Colonic mucosa (tissue), 4 donors: ENCODE measurements at regions not wholly inside any gene's neighbourhood (a gene's known extent, or its start where the extent isn't known, plus 50 kb on each side); places are given as distances from the start of the nearest gene placed in this dataset.

Experiments used
- DNase-seq: peaks from one replicate; pipeline ENCODE4 v3.0.0-alpha.2; 2020
- H3K27ac ChIP-seq: fragments of 200-600 bp; one replicate; pipeline ENCODE4 v1.8.0; 2021
- H3K27me3 ChIP-seq: fragments of 200-600 bp; one replicate; pipeline ENCODE4 v1.8.0; 2021
- H3K36me3 ChIP-seq: fragments of 200-600 bp; one replicate; pipeline ENCODE4 v1.8.0; 2021
- H3K4me1 ChIP-seq: fragments of 200-600 bp; one replicate; pipeline ENCODE4 v1.8.0; 2021; ENCODE audit warnings: mild to moderate bottlenecking
- H3K4me3 ChIP-seq: fragments of 200-600 bp; one replicate; pipeline ENCODE4 v1.8.0; 2021
- H3K9ac ChIP-seq, 2 donors: one replicate each; pipeline ENCODE4 v1.7.0; 2013; ENCODE audit warnings: control low read depth in 2 of 2, low read depth in 2 of 2, low read length in 2 of 2
- H3K9me3 ChIP-seq: fragments of 200-600 bp; one replicate; pipeline ENCODE4 v1.8.0; 2021
- intact Hi-C: fragments of 100-400 bp; cut with DNase I; formaldehyde crosslinking; loops from one replicate; pipeline ENCODE4 v1.14.1; 2022
- TF ChIP-seq, protein P1 (sequence below): fragments of 200-600 bp; IDR thresholded peaks from one replicate; pipeline ENCODE4 v1.8.0; 2022; ENCODE audit warnings: antibody characterized with exemption, mild to moderate bottlenecking
- donor health status: healthy.
- donor health status: DM: no; HTN: no; CAD: no.
- donor health status: DM: no; HTN: no; CAD: no.

DNA sequence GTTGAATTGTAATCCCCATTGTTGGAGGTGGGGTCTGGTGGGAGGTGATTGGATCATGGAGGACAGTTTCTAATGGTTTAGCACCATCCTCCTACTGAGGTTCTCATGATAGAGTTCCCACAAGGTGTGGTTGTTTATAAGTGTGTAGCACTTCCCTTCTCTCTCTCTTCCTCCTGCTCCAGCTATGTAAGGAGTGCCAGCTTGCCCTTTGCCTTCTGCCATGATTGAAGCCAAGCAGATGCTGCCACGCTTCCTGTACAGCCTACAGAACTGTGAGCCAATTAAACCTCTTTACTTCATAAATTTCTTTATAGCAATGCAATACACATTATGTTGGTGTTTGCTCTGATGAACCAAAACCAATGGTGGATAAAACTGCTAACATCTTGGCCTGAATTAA lies 238.2 kb downstream of the EFNB2 start:
- Histone ChIP-seq H3K4me1 (no peaks in the 10 kb centered on the region), H3K27ac (no peak overlapping the region), H3K36me3 (no peaks in the 10 kb centered on the region), H3K27me3 (no peaks in the 10 kb centered on the region), H3K4me3 (no peak overlapping the region), H3K9ac (no peak overlapping the region), H3K9me3 (no peaks in the 10 kb centered on the region)
- DNase-seq = peak; percentile 46
- TF ChIP-seq, protein P1, sequence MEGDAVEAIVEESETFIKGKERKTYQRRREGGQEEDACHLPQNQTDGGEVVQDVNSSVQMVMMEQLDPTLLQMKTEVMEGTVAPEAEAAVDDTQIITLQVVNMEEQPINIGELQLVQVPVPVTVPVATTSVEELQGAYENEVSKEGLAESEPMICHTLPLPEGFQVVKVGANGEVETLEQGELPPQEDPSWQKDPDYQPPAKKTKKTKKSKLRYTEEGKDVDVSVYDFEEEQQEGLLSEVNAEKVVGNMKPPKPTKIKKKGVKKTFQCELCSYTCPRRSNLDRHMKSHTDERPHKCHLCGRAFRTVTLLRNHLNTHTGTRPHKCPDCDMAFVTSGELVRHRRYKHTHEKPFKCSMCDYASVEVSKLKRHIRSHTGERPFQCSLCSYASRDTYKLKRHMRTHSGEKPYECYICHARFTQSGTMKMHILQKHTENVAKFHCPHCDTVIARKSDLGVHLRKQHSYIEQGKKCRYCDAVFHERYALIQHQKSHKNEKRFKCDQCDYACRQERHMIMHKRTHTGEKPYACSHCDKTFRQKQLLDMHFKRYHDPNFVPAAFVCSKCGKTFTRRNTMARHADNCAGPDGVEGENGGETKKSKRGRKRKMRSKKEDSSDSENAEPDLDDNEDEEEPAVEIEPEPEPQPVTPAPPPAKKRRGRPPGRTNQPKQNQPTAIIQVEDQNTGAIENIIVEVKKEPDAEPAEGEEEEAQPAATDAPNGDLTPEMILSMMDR = no peak
- intact Hi-C loops = no loop called here

DNA sequence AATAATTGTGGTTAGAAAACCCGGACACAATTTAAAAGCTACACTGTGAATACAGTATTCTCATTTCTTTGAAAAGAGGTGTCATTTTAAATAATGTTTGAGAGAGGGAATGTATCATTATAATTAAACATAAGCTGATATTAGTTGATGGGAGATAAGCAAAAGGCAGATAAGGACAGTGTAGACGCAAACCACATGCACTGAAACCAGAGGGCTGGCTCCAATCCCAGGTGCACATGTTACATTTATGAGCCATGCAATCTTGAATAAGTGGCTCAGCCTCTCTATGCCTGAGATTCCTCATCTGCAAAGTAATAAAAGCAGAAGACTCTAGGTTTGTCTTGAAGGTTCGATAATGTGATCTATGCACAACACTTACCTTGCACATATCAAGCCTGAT lies 238.7 kb downstream of the EFNB2 start:
- no peak for DNase-seq
- TF ChIP-seq, protein P1 = no peak
- Histone ChIP-seq H3K9me3 (no peaks in the 10 kb centered on the region), H3K4me1 (no peaks in the 10 kb centered on the region), H3K9ac (no peak overlapping the region), H3K27ac (no peak overlapping the region), H3K27me3 (no peaks in the 10 kb centered on the region), H3K36me3 (no peaks in the 10 kb centered on the region), H3K4me3 (no peak overlapping the region)
- intact Hi-C loops = no loop called here

DNA sequence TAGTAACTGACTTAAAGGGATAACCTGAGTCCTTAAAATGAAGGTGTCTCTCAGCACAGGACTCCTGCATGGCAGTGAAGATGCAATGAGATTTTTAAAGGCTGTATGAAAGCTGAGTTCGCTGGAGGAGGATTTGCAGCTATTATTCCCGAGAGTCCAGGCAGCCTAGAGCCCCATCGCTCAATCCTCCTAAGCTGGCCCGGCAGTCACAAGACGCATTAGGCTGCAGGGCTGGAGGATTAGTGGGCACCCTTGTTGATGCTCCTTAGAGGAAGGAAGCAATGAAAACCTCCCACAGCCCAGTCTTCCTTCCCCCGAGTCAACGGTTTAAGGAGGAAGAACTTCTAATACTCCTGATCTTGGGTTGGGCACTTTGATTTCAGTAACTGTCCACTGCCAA lies 239.5 kb downstream of the EFNB2 start:
- Histone ChIP-seq H3K9ac (no peak overlapping the region), H3K4me1 (no peaks in the 10 kb centered on the region), H3K27ac (no peak overlapping the region), H3K4me3 (no peak overlapping the region), H3K36me3 (no peaks in the 10 kb centered on the region), H3K27me3 (no peaks in the 10 kb centered on the region), H3K9me3 (no peaks in the 10 kb centered on the region)
- intact Hi-C loops = no loop called here
- DNase-seq = no peak
- TF ChIP-seq, protein P1 = no peak

DNA sequence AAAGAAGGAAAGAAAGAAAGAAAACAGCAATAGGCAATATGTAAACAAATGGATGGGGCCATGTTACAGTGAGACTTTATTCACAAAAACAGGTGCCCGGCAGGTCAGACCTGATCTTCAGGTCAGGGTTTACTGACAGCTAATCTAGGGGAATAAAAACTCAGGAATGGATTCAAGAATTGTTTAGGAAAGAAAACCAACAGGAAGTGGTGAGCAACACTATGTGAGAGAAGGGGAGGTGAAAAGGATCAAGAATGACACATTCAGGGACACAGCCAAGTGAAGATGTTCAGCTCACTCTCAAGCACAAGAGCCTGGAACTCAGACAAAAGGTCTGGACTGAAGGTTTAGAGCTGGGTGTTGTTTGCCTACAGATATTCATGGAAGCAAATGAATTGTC lies 244.5 kb downstream of the EFNB2 start:
- no peaks in the 10 kb centered on the region for H3K27me3 ChIP-seq
- no peak overlapping the region for H3K27ac ChIP-seq
- no peaks in the 10 kb centered on the region for H3K9me3 ChIP-seq
- intact Hi-C loops = no loop called here
- TF ChIP-seq, protein P1 = no peak
- H3K4me1 ChIP-seq = no peaks in the 10 kb centered on the region
- H3K9ac ChIP-seq = no peak overlapping the region
- H3K36me3 ChIP-seq = no peaks in the 10 kb centered on the region
- no peak overlapping the region for H3K4me3 ChIP-seq
- no peak for DNase-seq

DNA sequence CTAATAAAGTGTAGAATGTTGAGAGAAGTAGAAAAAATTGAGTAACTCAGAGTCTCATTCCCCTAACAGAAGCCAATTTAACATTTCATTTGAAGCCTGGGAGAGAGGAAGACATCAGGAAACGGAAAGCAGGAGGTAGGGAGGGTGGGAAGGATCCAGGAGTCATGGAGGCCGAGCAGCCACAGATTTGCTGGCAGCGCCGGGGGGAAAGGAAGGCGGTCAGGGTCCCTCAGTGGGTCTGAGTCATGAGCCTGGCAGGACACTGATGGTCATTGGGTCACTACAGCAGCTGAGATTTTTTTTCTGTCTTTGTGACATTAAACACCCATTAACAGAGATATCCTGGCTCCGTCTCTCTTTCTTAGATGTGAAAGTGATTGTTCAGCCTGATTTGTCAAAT lies 248.1 kb downstream of the EFNB2 start:
- Histone ChIP-seq H3K4me1 (no peaks in the 10 kb centered on the region), H3K36me3 (no peaks in the 10 kb centered on the region), H3K9me3 (no peaks in the 10 kb centered on the region), H3K9ac (no peak overlapping the region), H3K27me3 (no peaks in the 10 kb centered on the region), H3K27ac (no peak overlapping the region), H3K4me3 (no peak overlapping the region)
- DNase-seq = no peak
- TF ChIP-seq, protein P1 = no peak
- intact Hi-C loops = no loop called here

DNA sequence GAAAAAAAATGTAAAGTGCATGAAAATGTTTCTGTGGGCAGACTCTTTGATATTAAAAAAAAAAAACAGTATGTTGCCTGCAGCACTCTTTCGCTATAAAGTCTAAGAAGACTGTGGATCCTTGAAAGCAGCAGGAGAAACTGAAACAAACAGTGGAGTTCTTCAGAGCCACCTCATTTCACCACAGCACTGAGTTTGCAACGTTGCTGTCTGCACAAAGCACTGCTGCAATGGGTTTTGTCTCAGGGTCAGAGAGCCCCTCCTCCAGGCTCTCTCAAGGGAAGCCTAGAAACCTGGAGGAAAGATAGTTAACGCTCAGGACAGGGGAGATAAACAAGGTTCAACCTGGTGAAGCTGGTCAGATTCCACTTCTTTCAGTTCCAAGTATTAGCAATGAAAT lies 248.7 kb downstream of the EFNB2 start:
- H3K9ac ChIP-seq = no peak overlapping the region
- H3K4me1 ChIP-seq = no peaks in the 10 kb centered on the region
- TF ChIP-seq, protein P1 = no peak
- no peaks in the 10 kb centered on the region for H3K36me3 ChIP-seq
- H3K4me3 ChIP-seq = no peak overlapping the region
- no peaks in the 10 kb centered on the region for H3K9me3 ChIP-seq
- no peaks in the 10 kb centered on the region for H3K27me3 ChIP-seq
- H3K27ac ChIP-seq = no peak overlapping the region
- intact Hi-C loops = no loop called here
- DNase-seq = no peak
